ENCODE measurements at regions not wholly inside any gene's neighbourhood (a gene's known extent, or its start where the extent isn't known, plus 50 kb on each side); places are given as distances from the start of the nearest gene placed in this dataset.
"Not testable (repeated sequence)": the region's sequence is repeated elsewhere in the genome, so short reads cannot be mapped to it uniquely, and the experiment has no call there.

GRCh38 chr2:78750219-78750618 is 275.3 kb upstream of the REG3G start:
- no peak for DNase-seq

GRCh38 chr2:78754930-78755329 is 270.6 kb upstream of the REG3G start:
- no peak for DNase-seq

GRCh38 chr2:78757191-78757590 is 268.3 kb upstream of the REG3G start:
- DNase-seq: no peak

GRCh38 chr2:78757640-78758039 is 267.9 kb upstream of the REG3G start:
- no peak for DNase-seq

GRCh38 chr2:78758765-78759164 is 266.7 kb upstream of the REG3G start:
- DNase-seq: not testable (repeated sequence)

- DNase-seq: no peak
Measured at GRCh38 chr2:78766459-78766858, 259.0 kb upstream of the REG3G start.

- no peak for DNase-seq
Measured at GRCh38 chr2:78768016-78768415, 257.5 kb upstream of the REG3G start.

- DNase-seq: no peak
Measured at GRCh38 chr2:78775291-78775690, 250.2 kb upstream of the REG3G start.

- DNase-seq: no peak
Measured at GRCh38 chr2:78778756-78779510, 246.6 kb upstream of the REG3G start.

- DNase-seq: no peak
Measured at GRCh38 chr2:78779761-78780160, 245.7 kb upstream of the REG3G start.

GRCh38 chr2:78780256-78780655 is 245.2 kb upstream of the REG3G start:
- DNase-seq: no peak

- DNase-seq: no peak
Measured at GRCh38 chr2:78780864-78781583, 244.5 kb upstream of the REG3G start.

GRCh38 chr2:78782196-78782595 is 243.3 kb upstream of the REG3G start:
- no peak for DNase-seq

GRCh38 chr2:78811955-78812610 is 213.4 kb upstream of the REG3G start:
- no peak for DNase-seq

- DNase-seq: no peak
Measured at GRCh38 chr2:78814331-78814986, 211.0 kb upstream of the REG3G start.

GRCh38 chr2:78817430-78817829 is 208.1 kb upstream of the REG3G start:
- no peak for DNase-seq

- DNase-seq: no peak
Measured at GRCh38 chr2:78832481-78832880, 193.0 kb upstream of the REG3G start.

GRCh38 chr2:78839259-78839658 is 186.2 kb upstream of the REG3G start:
- no peak for DNase-seq

GRCh38 chr2:78840311-78840710 is 185.2 kb upstream of the REG3G start:
- DNase-seq: not testable (repeated sequence)

- DNase-seq: no peak
Measured at GRCh38 chr2:78845664-78846185, 179.8 kb upstream of the REG3G start.

GRCh38 chr2:78861546-78861945 is 164.0 kb upstream of the REG3G start:
- DNase-seq: peak; percentile 18 to 54

- no peak for DNase-seq
Measured at GRCh38 chr2:78864205-78864604, 161.3 kb upstream of the REG3G start.

- DNase-seq: no peak
Measured at GRCh38 chr2:78865667-78866066, 159.8 kb upstream of the REG3G start.

Measured in Kasumi-1 (cell line).